ENCODE measurements at regions not wholly inside any gene's neighbourhood (a gene's known extent, or its start where the extent isn't known, plus 50 kb on each side); places are given as distances from the start of the nearest gene placed in this dataset.

DNA sequence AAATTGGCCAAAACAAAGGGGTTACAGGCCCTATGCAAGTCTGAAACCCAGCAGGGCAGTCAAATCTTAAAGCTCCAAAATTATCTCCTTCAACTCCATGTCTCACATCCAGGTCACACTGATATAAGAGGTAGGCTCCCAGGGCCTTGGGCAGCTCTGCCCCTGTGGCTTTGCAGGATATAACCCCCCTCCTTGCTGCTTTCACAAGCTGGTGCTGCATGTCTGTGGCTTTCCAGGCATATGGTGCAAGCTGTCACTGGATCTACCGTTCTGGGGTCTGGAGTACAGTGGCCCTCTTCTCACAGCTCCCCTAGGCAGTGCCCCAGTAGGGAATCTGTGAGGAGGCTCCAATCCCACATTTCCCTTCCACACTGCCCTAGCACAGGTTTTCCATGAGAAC, 519.6 kb downstream of the ETS1 start:
- peaks cover 14% of the 10 kb centered on the region for H3K9me3 Mint-ChIP-seq
- H3K4me3 Mint-ChIP-seq: no peak overlapping the region
- CTCF ChIA-PET: no interaction called here
- ATAC-seq (no peak), DNase-seq (ENCODE audit: low spot score) (no peak)
- POLR2A ChIA-PET: no interaction called here
- no peak overlapping the region for H3K27ac Mint-ChIP-seq
- H3K27me3 Mint-ChIP-seq (ENCODE audit: low read depth): no peaks in the 10 kb centered on the region
- TF ChIP-seq ZNF423 (CRISPR knock-in tag; IDR thresholded peaks at IDR 0.05) (no peak), EMX1 (CRISPR knock-in tag; IDR thresholded peaks at IDR 0.05) (no peak), FOXK1 (CRISPR knock-in tag; IDR thresholded peaks at IDR 0.05) (no peak), ZNF416 (CRISPR knock-in tag; IDR thresholded peaks at IDR 0.05) (no peak), TP53 (CRISPR knock-in tag; IDR thresholded peaks at IDR 0.05) (no peak), TEAD4 (CRISPR knock-in tag; IDR thresholded peaks at IDR 0.05) (no peak)
- TF ChIP-seq, protein P1, sequence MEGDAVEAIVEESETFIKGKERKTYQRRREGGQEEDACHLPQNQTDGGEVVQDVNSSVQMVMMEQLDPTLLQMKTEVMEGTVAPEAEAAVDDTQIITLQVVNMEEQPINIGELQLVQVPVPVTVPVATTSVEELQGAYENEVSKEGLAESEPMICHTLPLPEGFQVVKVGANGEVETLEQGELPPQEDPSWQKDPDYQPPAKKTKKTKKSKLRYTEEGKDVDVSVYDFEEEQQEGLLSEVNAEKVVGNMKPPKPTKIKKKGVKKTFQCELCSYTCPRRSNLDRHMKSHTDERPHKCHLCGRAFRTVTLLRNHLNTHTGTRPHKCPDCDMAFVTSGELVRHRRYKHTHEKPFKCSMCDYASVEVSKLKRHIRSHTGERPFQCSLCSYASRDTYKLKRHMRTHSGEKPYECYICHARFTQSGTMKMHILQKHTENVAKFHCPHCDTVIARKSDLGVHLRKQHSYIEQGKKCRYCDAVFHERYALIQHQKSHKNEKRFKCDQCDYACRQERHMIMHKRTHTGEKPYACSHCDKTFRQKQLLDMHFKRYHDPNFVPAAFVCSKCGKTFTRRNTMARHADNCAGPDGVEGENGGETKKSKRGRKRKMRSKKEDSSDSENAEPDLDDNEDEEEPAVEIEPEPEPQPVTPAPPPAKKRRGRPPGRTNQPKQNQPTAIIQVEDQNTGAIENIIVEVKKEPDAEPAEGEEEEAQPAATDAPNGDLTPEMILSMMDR (IDR thresholded peaks at IDR 0.05): no peak
- TF ChIP-seq, protein P2, sequence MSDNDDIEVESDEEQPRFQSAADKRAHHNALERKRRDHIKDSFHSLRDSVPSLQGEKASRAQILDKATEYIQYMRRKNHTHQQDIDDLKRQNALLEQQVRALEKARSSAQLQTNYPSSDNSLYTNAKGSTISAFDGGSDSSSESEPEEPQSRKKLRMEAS (CRISPR knock-in tag; IDR thresholded peaks at IDR 0.05): no peak
- TF ChIP-seq, protein P3, sequence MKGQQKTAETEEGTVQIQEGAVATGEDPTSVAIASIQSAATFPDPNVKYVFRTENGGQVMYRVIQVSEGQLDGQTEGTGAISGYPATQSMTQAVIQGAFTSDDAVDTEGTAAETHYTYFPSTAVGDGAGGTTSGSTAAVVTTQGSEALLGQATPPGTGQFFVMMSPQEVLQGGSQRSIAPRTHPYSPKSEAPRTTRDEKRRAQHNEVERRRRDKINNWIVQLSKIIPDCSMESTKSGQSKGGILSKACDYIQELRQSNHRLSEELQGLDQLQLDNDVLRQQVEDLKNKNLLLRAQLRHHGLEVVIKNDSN (CRISPR knock-in tag; IDR thresholded peaks at IDR 0.05): no peak
- TF ChIP-seq, protein P4, sequence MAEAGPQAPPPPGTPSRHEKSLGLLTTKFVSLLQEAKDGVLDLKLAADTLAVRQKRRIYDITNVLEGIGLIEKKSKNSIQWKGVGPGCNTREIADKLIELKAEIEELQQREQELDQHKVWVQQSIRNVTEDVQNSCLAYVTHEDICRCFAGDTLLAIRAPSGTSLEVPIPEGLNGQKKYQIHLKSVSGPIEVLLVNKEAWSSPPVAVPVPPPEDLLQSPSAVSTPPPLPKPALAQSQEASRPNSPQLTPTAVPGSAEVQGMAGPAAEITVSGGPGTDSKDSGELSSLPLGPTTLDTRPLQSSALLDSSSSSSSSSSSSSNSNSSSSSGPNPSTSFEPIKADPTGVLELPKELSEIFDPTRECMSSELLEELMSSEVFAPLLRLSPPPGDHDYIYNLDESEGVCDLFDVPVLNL (CRISPR knock-in tag; IDR thresholded peaks at IDR 0.05; ENCODE audit: borderline replicate concordance, low read depth): no peak
- TF ChIP-seq, protein P5, sequence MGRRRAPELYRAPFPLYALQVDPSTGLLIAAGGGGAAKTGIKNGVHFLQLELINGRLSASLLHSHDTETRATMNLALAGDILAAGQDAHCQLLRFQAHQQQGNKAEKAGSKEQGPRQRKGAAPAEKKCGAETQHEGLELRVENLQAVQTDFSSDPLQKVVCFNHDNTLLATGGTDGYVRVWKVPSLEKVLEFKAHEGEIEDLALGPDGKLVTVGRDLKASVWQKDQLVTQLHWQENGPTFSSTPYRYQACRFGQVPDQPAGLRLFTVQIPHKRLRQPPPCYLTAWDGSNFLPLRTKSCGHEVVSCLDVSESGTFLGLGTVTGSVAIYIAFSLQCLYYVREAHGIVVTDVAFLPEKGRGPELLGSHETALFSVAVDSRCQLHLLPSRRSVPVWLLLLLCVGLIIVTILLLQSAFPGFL (CRISPR knock-in tag; IDR thresholded peaks at IDR 0.05; ENCODE audit: borderline replicate concordance): no peak
- no peaks in the 10 kb centered on the region for H3K36me3 Mint-ChIP-seq
- peaks cover 4% of the 10 kb centered on the region; the same call in 1 of the 2 replicates for H3K4me1 Mint-ChIP-seq

DNA sequence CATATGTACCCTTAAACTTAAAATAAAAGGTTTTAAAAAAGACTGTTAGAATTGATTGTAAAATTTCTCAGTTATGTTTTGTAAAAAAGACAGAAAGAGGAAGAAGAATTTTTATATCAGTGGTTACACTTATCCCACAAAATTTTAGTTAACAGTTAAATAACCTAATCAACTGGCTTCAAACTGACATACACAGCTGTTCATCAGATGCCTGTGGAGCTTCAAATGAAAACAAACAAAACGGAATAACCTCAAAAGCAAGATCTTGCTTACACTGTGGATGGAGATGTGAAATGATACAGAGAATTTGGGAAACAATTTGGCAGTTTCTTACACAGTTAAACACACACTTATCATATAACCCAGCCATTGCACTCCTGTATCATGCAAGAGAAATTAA, 521.0 kb downstream of the ETS1 start:
- Mint-ChIP-seq H3K36me3 (no peaks in the 10 kb centered on the region), H3K27me3 (ENCODE audit: low read depth) (no peaks in the 10 kb centered on the region), H3K4me3 (no peak overlapping the region), H3K27ac (no peak overlapping the region), H3K4me1 (peaks cover 4% of the 10 kb centered on the region; the same call in 1 of the 2 replicates), H3K9me3 (peaks cover 14% of the 10 kb centered on the region)
- CTCF ChIA-PET: no interaction called here
- POLR2A ChIA-PET: interaction anchor here (0.6 kb wide), 1 partner anchor 804 kb away, joined by 3 read pairs; no protein-coding TSS in a partner anchor
- DNase-seq (ENCODE audit: low spot score): no peak
- no peak for ATAC-seq
- TF ChIP-seq TEAD1 (CRISPR knock-in tag; IDR thresholded peaks at IDR 0.05) (no peak), TCF7 (CRISPR knock-in tag; IDR thresholded peaks at IDR 0.05; ENCODE audit: low read depth) (no peak), NR1H2 (CRISPR knock-in tag; IDR thresholded peaks at IDR 0.05) (no peak), ESRRA (CRISPR knock-in tag; IDR thresholded peaks at IDR 0.05; ENCODE audit: borderline replicate concordance) (no peak), CREB1 (CRISPR knock-in tag; IDR thresholded peaks at IDR 0.05) (no peak), GTF2I (CRISPR knock-in tag; conservative IDR thresholded peaks at IDR 0.05) (no peak), NFE2L1 (CRISPR knock-in tag; IDR thresholded peaks at IDR 0.05) (no peak), ZNF232 (CRISPR knock-in tag; IDR thresholded peaks at IDR 0.05) (no peak), ZNF121 (CRISPR knock-in tag; IDR thresholded peaks at IDR 0.05) (no peak), SMAD4 (CRISPR knock-in tag; IDR thresholded peaks at IDR 0.05) (no peak), ZNF423 (CRISPR knock-in tag; IDR thresholded peaks at IDR 0.05) (no peak), ZNF263 (CRISPR knock-in tag; IDR thresholded peaks at IDR 0.05; ENCODE audit: low read depth) (no peak)
- TF ChIP-seq, protein P6, sequence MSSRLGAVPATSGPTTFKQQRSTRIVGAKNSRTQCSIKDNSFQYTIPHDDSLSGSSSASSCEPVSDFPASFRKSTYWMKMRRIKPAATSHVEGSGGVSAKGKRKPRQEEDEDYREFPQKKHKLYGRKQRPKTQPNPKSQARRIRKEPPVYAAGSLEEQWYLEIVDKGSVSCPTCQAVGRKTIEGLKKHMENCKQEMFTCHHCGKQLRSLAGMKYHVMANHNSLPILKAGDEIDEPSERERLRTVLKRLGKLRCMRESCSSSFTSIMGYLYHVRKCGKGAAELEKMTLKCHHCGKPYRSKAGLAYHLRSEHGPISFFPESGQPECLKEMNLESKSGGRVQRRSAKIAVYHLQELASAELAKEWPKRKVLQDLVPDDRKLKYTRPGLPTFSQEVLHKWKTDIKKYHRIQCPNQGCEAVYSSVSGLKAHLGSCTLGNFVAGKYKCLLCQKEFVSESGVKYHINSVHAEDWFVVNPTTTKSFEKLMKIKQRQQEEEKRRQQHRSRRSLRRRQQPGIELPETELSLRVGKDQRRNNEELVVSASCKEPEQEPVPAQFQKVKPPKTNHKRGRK (CRISPR knock-in tag; IDR thresholded peaks at IDR 0.05; ENCODE audit: borderline replicate concordance): no peak
- TF ChIP-seq, protein P7, sequence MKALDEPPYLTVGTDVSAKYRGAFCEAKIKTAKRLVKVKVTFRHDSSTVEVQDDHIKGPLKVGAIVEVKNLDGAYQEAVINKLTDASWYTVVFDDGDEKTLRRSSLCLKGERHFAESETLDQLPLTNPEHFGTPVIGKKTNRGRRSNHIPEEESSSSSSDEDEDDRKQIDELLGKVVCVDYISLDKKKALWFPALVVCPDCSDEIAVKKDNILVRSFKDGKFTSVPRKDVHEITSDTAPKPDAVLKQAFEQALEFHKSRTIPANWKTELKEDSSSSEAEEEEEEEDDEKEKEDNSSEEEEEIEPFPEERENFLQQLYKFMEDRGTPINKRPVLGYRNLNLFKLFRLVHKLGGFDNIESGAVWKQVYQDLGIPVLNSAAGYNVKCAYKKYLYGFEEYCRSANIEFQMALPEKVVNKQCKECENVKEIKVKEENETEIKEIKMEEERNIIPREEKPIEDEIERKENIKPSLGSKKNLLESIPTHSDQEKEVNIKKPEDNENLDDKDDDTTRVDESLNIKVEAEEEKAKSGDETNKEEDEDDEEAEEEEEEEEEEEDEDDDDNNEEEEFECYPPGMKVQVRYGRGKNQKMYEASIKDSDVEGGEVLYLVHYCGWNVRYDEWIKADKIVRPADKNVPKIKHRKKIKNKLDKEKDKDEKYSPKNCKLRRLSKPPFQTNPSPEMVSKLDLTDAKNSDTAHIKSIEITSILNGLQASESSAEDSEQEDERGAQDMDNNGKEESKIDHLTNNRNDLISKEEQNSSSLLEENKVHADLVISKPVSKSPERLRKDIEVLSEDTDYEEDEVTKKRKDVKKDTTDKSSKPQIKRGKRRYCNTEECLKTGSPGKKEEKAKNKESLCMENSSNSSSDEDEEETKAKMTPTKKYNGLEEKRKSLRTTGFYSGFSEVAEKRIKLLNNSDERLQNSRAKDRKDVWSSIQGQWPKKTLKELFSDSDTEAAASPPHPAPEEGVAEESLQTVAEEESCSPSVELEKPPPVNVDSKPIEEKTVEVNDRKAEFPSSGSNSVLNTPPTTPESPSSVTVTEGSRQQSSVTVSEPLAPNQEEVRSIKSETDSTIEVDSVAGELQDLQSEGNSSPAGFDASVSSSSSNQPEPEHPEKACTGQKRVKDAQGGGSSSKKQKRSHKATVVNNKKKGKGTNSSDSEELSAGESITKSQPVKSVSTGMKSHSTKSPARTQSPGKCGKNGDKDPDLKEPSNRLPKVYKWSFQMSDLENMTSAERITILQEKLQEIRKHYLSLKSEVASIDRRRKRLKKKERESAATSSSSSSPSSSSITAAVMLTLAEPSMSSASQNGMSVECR (CRISPR knock-in tag; IDR thresholded peaks at IDR 0.05; ENCODE audit: borderline replicate concordance): no peak

Measured in WTC11 (cell line).